Neural cell (in vitro differentiated cells): ENCODE measurements at regions not wholly inside any gene's neighbourhood (a gene's known extent, or its start where the extent isn't known, plus 50 kb on each side); places are given as distances from the start of the nearest gene placed in this dataset.

Source experiments
- H2AFZ ChIP-seq: fragments of 200-600, 300-800 bp; sonication (generic), shearing (Covaris generic); 2 replicates; pipeline ENCODE4 v1.6.0; 2014; ENCODE audit warnings: low read depth, mild to moderate bottlenecking, antibody characterized with exemption, low read length, moderate library complexity
- H3F3A ChIP-seq: fragments of 200-600 bp; shearing (Covaris generic); 2 replicates; pipeline ENCODE4 v1.6.1; 2016; ENCODE audit warnings: mild to moderate bottlenecking, moderate library complexity, mixed read lengths, antibody characterized with exemption, low read length; ENCODE audit not compliant: insufficient read depth, poor library complexity, severe bottlenecking
- H3K27ac ChIP-seq: fragments of 200-600, 300-800 bp; sonication (generic), shearing (Covaris generic); 2 replicates; pipeline ENCODE4 v1.5.1; 2014; ENCODE audit warnings: mild to moderate bottlenecking, low read length, moderate library complexity
- H3K27me3 ChIP-seq: fragments of 300-800, 200-600 bp; sonication (generic), shearing (Covaris generic); 2 replicates; pipeline ENCODE4 v1.6.0; 2014; ENCODE audit warnings: mild to moderate bottlenecking, low read depth, low read length, moderate library complexity; ENCODE audit not compliant: insufficient read depth
- H3K36me3 ChIP-seq: fragments of 300-800, 200-600 bp; sonication (generic), shearing (Covaris generic); 2 replicates; pipeline ENCODE4 v1.5.1; 2014; ENCODE audit warnings: mild to moderate bottlenecking, antibody characterized with exemption, low read length, moderate library complexity; ENCODE audit not compliant: insufficient read depth
- H3K4me2 ChIP-seq: fragments of 300-800, 200-600 bp; sonication (generic), shearing (Covaris generic); 2 replicates; pipeline ENCODE4 v1.6.0; 2014; ENCODE audit warnings: mild to moderate bottlenecking, low read length
- H3K4me3 ChIP-seq: fragments of 300-800, 200-600 bp; sonication (generic), shearing (Covaris generic); 2 replicates; pipeline ENCODE4 v1.5.1; 2014; ENCODE audit warnings: mild to moderate bottlenecking, low read length, moderate library complexity
- H3K79me2 ChIP-seq: fragments of 200-600 bp; shearing (Covaris generic); replicated peaks from 2 replicates; pipeline ENCODE4 v1.6.0; 2014; ENCODE audit warnings: mild to moderate bottlenecking, low read length, moderate library complexity; ENCODE audit not compliant: insufficient read depth
- H3K9ac ChIP-seq: fragments of 300-800, 200-600 bp; sonication (generic), shearing (Covaris generic); 2 replicates; pipeline ENCODE4 v1.6.1; 2016; ENCODE audit warnings: mild to moderate bottlenecking, low read length, mixed read lengths
- H3K9me2 ChIP-seq: fragments of 200-600 bp; shearing (Covaris generic); 2 replicates; pipeline ENCODE4 v1.6.1; 2016; ENCODE audit warnings: mild to moderate bottlenecking, low read length, mixed read lengths; ENCODE audit not compliant: insufficient read depth
- H3K9me3 ChIP-seq: fragments of 200-600, 300-800 bp; sonication (generic), shearing (Covaris generic); 2 replicates; pipeline ENCODE4 v1.6.1; 2016; ENCODE audit warnings: mild to moderate bottlenecking, mixed run types, low read length, moderate library complexity, mixed read lengths
- H4K20me1 ChIP-seq: fragments of 200-600 bp; shearing (Covaris generic); 2 replicates; pipeline ENCODE4 v1.6.1; 2016; ENCODE audit warnings: mild to moderate bottlenecking, mixed run types; ENCODE audit not compliant: insufficient read depth
- EP300 ChIP-seq: fragments of 450-650 bp; conservative IDR thresholded peaks from 2 replicates; pipeline ENCODE4 v1.6.1; 2014; ENCODE audit warnings: antibody characterized with exemption, mild to moderate bottlenecking, moderate library complexity; ENCODE audit not compliant: poor library complexity, severe bottlenecking
- EZH2 ChIP-seq: fragments of 200-600, 300-800 bp; shearing (Covaris generic), sonication (generic); IDR thresholded peaks from 2 replicates; pipeline ENCODE4 v1.6.1; 2014; ENCODE audit warnings: antibody characterized with exemption, low read length, borderline replicate concordance, mild to moderate bottlenecking; ENCODE audit not compliant: insufficient read depth, poor library complexity, severe bottlenecking
- MXI1 ChIP-seq: fragments of 450-650 bp; conservative IDR thresholded peaks from 2 replicates; pipeline ENCODE4 v1.6.1; 2014; ENCODE audit warnings: antibody characterized with exemption, mild to moderate bottlenecking; ENCODE audit not compliant: poor library complexity, severe bottlenecking
- POLR2AphosphoS5 ChIP-seq: IDR thresholded peaks from 2 replicates; pipeline ENCODE4 v1.6.1; 2012
- RAD21 ChIP-seq: fragments of 450-650 bp; conservative IDR thresholded peaks from 2 replicates; pipeline ENCODE4 v1.6.1; 2014; ENCODE audit warnings: antibody characterized with exemption, mild to moderate bottlenecking, moderate library complexity
- REST ChIP-seq: IDR thresholded peaks from 2 replicates; pipeline ENCODE4 v1.6.1; 2012; ENCODE audit warnings: borderline replicate concordance
- SMC3 ChIP-seq: fragments of 450-650 bp; conservative IDR thresholded peaks from 2 replicates; pipeline ENCODE4 v1.6.1; 2014; ENCODE audit warnings: antibody characterized with exemption, mild to moderate bottlenecking, moderate library complexity; ENCODE audit not compliant: poor library complexity
- TAF1 ChIP-seq: IDR thresholded peaks from 2 replicates; pipeline ENCODE4 v1.6.1; 2012; ENCODE audit warnings: low read depth
- TF ChIP-seq, protein P1 (sequence below): fragments of 450-650 bp; IDR thresholded peaks from 2 replicates; pipeline ENCODE4 v1.5.1; 2014; ENCODE audit warnings: antibody characterized with exemption, mild to moderate bottlenecking, moderate library complexity; ENCODE audit not compliant: poor library complexity, severe bottlenecking

DNA sequence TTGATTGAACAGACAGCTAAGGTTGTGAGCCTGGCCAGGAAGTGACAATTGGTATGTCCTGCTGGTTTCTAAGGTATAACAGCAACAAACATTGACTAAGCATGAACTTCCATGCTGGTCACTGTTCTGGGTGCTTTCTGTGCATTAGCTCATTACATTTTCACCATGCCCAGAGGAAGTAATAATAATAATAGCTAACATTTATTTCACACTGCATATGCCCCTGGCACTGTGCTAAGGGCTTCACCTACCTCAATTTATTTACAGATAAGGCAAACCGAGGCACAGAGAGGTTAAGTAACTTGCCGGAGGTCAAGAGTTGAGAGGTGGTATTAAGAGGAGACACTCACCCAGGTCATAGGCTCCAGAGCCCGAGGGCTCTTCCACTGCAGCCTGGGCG lies 113.6 kb downstream of the PDCL3 start:
- H3K4me3 ChIP-seq = no peak overlapping the region
- H3K27me3 ChIP-seq = no peaks in the 10 kb centered on the region
- no peak overlapping the region for H3K9ac ChIP-seq
- H3K4me2 ChIP-seq = no peak overlapping the region
- H4K20me1 ChIP-seq = no peaks in the 10 kb centered on the region
- no peaks in the 10 kb centered on the region for H3K36me3 ChIP-seq
- H3K27ac ChIP-seq = no peak overlapping the region
- no peak for TF ChIP-seq EP300
- no peak for TF ChIP-seq RAD21
- H3K9me2 ChIP-seq = no peaks in the 10 kb centered on the region
- no peak overlapping the region for H2AFZ ChIP-seq
- no peaks in the 10 kb centered on the region for H3F3A ChIP-seq
- no peaks in the 10 kb centered on the region for H3K79me2 ChIP-seq
- H3K9me3 ChIP-seq = no peaks in the 10 kb centered on the region

- no peak for TF ChIP-seq MXI1
- no peak for TF ChIP-seq POLR2AphosphoS5
- no peak for TF ChIP-seq EZH2
- TF ChIP-seq, protein P1, sequence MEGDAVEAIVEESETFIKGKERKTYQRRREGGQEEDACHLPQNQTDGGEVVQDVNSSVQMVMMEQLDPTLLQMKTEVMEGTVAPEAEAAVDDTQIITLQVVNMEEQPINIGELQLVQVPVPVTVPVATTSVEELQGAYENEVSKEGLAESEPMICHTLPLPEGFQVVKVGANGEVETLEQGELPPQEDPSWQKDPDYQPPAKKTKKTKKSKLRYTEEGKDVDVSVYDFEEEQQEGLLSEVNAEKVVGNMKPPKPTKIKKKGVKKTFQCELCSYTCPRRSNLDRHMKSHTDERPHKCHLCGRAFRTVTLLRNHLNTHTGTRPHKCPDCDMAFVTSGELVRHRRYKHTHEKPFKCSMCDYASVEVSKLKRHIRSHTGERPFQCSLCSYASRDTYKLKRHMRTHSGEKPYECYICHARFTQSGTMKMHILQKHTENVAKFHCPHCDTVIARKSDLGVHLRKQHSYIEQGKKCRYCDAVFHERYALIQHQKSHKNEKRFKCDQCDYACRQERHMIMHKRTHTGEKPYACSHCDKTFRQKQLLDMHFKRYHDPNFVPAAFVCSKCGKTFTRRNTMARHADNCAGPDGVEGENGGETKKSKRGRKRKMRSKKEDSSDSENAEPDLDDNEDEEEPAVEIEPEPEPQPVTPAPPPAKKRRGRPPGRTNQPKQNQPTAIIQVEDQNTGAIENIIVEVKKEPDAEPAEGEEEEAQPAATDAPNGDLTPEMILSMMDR = no peak
- TF ChIP-seq SMC3 = no peak
- no peak for TF ChIP-seq RAD21
- no peak for TF ChIP-seq TAF1
- TF ChIP-seq REST = no peak
- no peak for TF ChIP-seq EP300
- Histone ChIP-seq H3K4me3 (no peak overlapping the region), H3K27me3 (no peaks in the 10 kb centered on the region), H4K20me1 (no peaks in the 10 kb centered on the region), H3K9ac (no peak overlapping the region), H3K9me3 (no peaks in the 10 kb centered on the region), H3K9me2 (no peaks in the 10 kb centered on the region), H3F3A (no peaks in the 10 kb centered on the region), H2AFZ (no peak overlapping the region), H3K27ac (no peak overlapping the region), H3K4me2 (no peak overlapping the region), H3K79me2 (no peaks in the 10 kb centered on the region), H3K36me3 (no peaks in the 10 kb centered on the region)
Measured at GRCh38 chr2:100677611-100678185, 114.9 kb downstream of the PDCL3 start.

GRCh38 chr2:100679211-100679610 lies 116.4 kb downstream of the PDCL3 start:
- Histone ChIP-seq H4K20me1 (no peaks in the 10 kb centered on the region), H3K9me2 (no peaks in the 10 kb centered on the region), H3K27ac (no peak overlapping the region), H3K27me3 (no peaks in the 10 kb centered on the region), H3K4me3 (no peak overlapping the region), H3K79me2 (no peaks in the 10 kb centered on the region), H3K9ac (no peak overlapping the region), H2AFZ (no peak overlapping the region), H3F3A (no peaks in the 10 kb centered on the region), H3K36me3 (no peaks in the 10 kb centered on the region), H3K9me3 (no peaks in the 10 kb centered on the region), H3K4me2 (no peak overlapping the region)
- TF ChIP-seq EZH2 (no peak), TAF1 (no peak)
